GM18508 (cell line): ENCODE measurements at regions not wholly inside any gene's neighbourhood (a gene's known extent, or its start where the extent isn't known, plus 50 kb on each side); places are given as distances from the start of the nearest gene placed in this dataset.

Source experiments
- ATAC-seq: cut with Tn5 transposase; IDR thresholded peaks from one replicate; pipeline ENCODE4 v1.9.1; 2021; ENCODE audit warnings: moderate number of reproducible peaks; ENCODE audit not compliant: insufficient read depth, unreplicated experiment

- ATAC-seq, result no peak
Measured at GRCh38 chr2:58981237-58981636, 740.1 kb upstream of the FANCL start.

DNA sequence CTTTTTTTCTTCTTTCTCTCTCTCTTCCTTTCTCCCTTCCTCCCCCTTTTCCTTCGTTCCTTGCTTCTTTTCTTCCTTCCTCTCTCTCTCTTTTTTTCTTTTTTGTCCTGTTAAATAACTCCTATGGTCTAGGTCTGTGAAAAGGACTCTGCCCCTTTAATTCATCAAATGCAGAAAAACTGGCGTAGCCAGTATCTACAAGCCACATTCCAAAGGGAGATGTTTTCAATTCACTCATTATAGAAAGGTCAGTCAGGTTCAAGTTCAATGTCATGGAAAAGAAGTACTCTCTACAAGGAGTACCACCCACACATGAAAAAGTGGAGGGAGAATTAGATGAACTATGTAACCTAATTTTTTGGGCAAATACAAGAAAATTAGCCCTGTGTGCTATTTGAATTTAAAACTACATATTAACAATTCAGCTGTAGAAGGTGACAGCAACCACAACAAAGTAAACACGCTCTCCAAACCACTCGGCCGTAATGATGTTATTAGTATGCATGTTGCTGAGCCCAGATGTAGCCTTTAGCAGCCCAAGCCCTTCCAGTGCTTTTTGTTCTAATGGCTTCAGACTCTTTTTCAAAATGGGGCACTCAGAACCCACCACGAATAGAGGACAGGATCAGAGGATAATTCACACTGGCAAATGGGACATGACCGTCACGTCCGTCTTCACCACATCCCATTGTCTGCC, 735.4 kb upstream of the FANCL start:
- ATAC-seq, result no peak

- no peak for ATAC-seq
Measured at GRCh38 chr2:58974881-58975280, 733.8 kb upstream of the FANCL start.

GRCh38 chr2:58974426-58974825, 733.3 kb upstream of the FANCL start:
- ATAC-seq, result no peak

- ATAC-seq, result no peak
Measured at GRCh38 chr2:58973811-58974281, 732.7 kb upstream of the FANCL start.

DNA sequence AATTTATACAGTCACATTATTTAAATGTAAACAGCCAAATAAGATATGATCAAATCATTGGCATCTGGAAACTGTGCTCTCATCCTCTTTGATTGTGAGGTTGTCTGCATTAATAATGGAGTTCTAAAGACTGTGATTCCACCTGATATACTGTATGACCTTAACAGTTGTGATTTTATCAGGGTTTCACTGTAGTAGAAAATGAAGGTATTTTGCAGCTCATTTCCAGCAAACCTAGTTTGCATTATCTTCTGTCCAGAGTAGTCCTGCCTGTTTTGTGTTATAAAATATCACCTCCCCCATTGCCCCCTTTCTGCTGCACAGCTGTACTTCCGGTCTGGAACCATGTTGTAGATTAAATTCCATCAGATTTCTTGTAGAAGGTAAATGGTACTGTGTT, 731.6 kb upstream of the FANCL start:
- ATAC-seq, result no peak

GRCh38 chr2:58971511-58972360, 730.6 kb upstream of the FANCL start:
- no peak for ATAC-seq

DNA sequence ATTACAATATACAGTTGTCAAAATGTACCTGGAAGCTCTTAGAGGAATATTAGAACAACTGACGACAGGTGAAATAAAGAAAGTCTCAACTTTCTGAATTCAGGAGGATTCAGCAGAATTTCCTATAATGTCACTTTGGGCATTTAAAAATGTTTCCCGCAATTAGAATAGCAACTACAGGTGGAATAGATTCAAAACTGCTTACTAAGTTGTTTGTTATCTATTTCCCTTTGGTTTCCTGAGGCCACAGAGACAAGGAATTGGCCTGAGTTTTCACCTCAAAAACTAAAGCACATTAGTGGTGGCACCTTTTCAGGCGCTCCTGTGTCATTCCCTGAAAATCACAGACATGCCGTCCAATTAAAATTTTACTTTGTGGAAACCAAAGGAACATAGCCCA, 729.2 kb upstream of the FANCL start:
- no peak for ATAC-seq

- no peak for ATAC-seq
Measured at GRCh38 chr2:58968885-58969284, 727.8 kb upstream of the FANCL start.

DNA sequence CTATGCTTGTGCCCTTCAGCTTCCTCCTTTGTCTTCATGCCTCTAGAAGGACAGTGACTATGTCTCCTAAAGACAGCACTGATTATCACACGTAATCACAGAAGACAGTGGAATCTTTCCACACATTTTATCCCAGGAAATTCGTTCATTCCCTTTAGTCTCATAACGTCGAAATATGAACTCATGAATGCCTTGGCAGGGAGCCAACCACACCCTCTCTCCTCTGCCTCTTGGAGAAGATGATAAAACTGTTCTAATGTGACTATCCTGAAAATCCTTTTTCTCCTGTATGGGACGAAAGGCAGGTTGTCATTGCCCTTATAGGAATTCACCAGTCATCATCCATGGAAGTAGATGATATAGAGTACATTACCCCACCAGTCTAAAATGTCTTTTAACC, 726.6 kb upstream of the FANCL start:
- ATAC-seq, result no peak

DNA sequence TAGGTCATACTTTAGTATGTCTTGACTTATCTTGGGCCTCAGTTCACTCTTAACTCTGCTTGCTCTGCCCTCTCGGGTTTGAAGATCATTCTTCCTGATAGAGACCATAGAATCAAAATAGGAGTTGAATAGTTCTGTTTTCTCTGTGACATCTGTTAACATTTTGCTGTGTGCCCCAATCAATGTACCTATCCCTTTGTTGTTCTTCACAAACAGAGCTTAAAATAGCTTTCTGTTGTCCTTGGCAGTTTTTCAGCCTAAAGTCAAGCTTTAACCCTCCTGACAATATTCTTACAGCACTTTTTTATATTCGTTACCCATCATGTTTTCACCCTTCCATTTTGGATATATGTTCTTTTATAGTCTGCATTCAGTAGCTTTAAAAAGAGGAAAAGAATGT, 724.5 kb upstream of the FANCL start:
- no peak for ATAC-seq

- ATAC-seq, result no peak
Measured at GRCh38 chr2:58959996-58960395, 718.9 kb upstream of the FANCL start.

DNA sequence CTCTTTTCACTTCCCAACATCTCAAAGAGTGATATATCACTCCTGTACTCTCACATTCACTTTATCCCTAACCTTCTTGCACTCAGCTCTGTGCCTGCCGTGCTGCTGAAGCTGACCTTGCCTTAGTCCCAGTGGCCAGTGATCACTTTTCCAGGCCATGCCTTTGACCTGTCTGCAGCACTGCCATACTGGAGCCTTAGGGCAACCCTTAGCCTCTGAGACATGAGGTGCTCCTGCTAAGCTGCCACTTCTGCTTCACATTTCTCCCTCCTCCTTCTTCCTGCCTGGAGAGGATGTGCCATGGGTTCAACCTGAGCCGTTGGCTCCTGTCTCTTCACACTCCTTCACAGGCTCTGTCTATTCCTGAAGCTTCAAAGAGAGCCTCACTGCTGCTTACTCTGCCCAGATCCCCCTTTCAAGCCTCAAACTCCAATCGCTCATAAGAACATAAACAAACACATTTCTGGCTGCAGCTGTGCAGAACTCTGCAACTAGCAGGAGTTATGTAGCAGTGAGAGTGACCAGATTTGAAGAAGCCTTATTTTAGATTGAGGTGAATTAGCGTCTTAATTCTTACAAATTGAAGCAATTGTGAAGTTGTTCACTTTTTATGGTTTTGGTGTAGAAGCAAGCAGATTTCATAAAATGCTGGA, 716.2 kb upstream of the FANCL start:
- no peak for ATAC-seq

- ATAC-seq, result no peak
Measured at GRCh38 chr2:58954880-58955385, 713.8 kb upstream of the FANCL start.

DNA sequence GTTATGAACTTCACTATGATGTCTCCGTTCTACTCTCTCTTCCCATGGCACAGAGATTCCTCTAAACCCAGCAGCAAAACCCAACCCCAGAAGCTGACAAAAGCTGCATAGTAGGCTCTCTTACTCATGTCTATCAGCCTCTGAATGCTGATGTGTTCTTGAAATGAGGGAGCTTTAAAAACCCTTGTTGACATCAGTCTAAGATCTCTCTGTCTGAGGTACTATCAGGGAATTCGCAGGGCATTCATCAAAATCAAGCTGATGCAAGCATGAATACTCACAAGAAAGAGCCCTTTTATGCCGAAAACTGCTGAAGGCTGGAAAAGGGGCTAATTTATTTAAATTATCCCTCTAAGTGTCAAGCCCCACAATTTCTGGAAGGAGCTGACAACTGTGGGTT, 710.6 kb upstream of the FANCL start:
- no peak for ATAC-seq

GRCh38 chr2:58950795-58951462, 709.8 kb upstream of the FANCL start:
- no peak for ATAC-seq

DNA sequence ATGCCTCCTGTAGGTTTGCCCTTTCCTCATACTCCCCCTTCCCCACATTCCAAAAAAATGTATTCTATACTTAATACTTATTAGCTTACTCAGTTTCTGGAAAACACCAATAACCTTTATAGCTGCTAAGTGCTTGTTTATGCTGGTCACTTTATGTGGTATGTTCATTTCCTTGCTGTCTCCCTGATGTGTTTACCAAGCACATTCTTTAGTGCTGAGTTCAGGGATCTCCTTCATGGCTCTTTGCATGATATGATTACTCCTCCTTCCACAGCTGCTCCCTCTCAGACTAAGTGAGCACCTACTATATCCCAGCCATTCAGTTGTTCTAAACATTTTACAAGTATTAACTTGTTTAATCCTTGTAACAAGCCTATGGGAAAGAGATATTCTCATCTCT, 698.3 kb upstream of the FANCL start:
- no peak for ATAC-seq

DNA sequence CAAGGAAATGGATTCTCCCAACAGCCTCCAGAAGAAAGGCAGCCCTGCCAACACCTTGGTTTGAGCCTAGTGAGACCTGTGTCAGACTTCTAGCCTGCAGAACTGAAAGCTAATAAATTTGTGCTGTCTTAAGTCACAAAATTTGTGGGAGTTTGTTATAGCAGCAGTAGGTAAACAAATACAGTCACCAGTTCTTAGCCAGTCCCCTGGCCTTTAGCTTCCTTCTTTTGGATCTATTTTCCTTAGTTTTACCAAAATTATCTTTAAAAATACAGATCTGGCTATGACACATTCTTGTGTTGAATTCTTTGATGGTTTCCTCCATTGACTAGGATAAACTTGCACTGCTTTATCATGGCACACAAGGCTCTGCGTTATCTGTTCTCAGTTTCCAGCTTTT, 697.9 kb upstream of the FANCL start:
- no peak for ATAC-seq

DNA sequence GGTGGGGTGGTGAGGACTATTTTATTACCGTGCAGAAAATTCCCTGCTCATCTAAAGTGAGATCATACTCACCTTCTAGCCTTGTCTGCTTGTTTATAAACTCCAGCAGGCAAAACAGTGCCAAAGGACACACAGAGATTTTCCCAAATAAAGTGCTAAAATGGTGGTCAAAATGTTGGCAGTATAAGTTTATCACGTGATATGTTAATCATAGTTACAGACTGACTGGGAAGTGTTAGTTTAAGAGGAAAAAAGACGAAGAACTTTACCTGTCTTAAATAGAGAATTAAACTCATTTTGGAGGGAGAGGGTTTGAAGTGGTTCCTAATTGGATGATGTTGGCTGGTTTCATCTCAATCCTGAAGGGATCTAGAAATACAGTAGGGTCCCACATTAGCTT, 691.7 kb upstream of the FANCL start:
- no peak for ATAC-seq

- no peak for ATAC-seq
Measured at GRCh38 chr2:58930537-58930936, 689.4 kb upstream of the FANCL start.

- ATAC-seq, result no peak
Measured at GRCh38 chr2:58928973-58929372, 687.8 kb upstream of the FANCL start.
